Left ventricle myocardium inferior (tissue), 1 donor: ENCODE measurements at regions not wholly inside any gene's neighbourhood (a gene's known extent, or its start where the extent isn't known, plus 50 kb on each side); places are given as distances from the start of the nearest gene placed in this dataset.

ENCODE experiments used
- DNase-seq: peaks from one replicate; pipeline ENCODE4 v3.0.0-alpha.2; 2020
- H3K27ac ChIP-seq: fragments of 200-600 bp; replicated peaks from 2 replicates; pipeline ENCODE4 v1.8.0; 2021
- H3K27me3 ChIP-seq: fragments of 200-600 bp; 2 replicates; pipeline ENCODE4 v1.8.0; 2021; ENCODE audit warnings: low read depth
- H3K36me3 ChIP-seq: fragments of 200-600 bp; 2 replicates; pipeline ENCODE4 v1.8.0; 2021
- H3K4me1 ChIP-seq: fragments of 200-600 bp; 2 replicates; pipeline ENCODE4 v1.8.0; 2021
- H3K4me3 ChIP-seq: fragments of 200-600 bp; 2 replicates; pipeline ENCODE4 v1.8.0; 2021; ENCODE audit warnings: mild to moderate bottlenecking, moderate library complexity
- H3K9me3 ChIP-seq: fragments of 200-600 bp; replicated peaks from 2 replicates; pipeline ENCODE4 v1.8.0; 2021
- CTCF ChIP-seq: fragments of 200-600 bp; IDR thresholded peaks from 2 replicates; pipeline ENCODE4 v1.8.0; 2021; ENCODE audit warnings: antibody characterized with exemption, mild to moderate bottlenecking, borderline replicate concordance
- intact Hi-C: fragments of 100-400 bp; cut with micrococcal nuclease; formaldehyde crosslinking; loops from one replicate; pipeline ENCODE4 v1.11.0; 2022
- donor health status: DM: no; HTN: yes; CAD: no; lungs with severe emphysema.

DNA sequence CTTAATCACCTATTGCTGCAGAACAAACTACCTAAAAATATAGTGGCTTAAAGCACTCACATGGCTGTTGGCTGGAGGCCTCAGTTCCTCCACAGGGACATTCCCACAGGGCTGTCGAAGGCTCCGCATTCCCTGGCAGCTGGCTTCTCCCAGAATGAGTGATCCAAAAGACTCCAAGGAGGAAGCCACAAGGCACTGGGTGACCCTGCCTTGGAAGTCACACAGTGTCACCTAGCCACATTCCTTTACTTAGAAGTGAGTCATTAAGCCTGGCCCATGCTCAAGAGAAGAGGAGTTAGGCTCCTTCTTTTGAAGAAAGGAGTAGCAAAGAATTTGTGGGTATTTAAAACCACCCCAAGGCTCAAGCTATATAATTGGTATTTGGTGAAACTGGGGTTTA, 63.9 kb upstream of the MAP1LC3B2 start:
- H3K36me3 ChIP-seq = no peaks in the 10 kb centered on the region
- intact Hi-C loops = no loop called here
- H3K4me1 ChIP-seq = no peaks in the 10 kb centered on the region
- peaks cover 4% of the 10 kb centered on the region for H3K9me3 ChIP-seq
- TF ChIP-seq CTCF = no peak
- no peak overlapping the region for H3K4me3 ChIP-seq
- H3K27me3 ChIP-seq = peaks cover 2% of the 10 kb centered on the region
- no peak for DNase-seq
- H3K27ac ChIP-seq = no peak overlapping the region

- no peaks in the 10 kb centered on the region for H3K4me1 ChIP-seq
- no peak overlapping the region for H3K27ac ChIP-seq
- H3K4me3 ChIP-seq = no peak overlapping the region
- peaks cover 19% of the 10 kb centered on the region for H3K27me3 ChIP-seq
- intact Hi-C loops = no loop called here
- H3K36me3 ChIP-seq = no peaks in the 10 kb centered on the region
- no peak for TF ChIP-seq CTCF
- H3K9me3 ChIP-seq = peaks cover 4% of the 10 kb centered on the region
- DNase-seq = no peak
Observed at GRCh38 chr12:116497051-116497591, 62.1 kb upstream of the MAP1LC3B2 start.

DNA sequence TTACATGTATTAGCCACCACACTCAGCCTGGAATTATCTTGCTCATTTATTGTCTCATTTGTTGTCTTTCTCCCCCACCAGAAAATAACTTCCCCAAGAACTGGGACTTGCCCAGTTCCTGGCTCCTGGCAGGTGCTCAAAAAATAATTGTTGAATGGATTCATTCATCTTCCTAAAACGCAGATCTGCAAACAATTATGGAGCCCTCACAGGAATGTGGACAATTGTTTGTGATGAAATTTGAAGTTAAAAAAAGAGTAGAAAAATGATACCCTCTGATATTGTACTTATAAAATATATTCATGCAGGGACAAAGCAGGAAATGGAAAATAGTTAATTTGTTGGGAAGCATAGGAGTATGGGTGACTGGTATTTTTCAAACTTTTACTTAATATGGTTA, 60.7 kb upstream of the MAP1LC3B2 start:
- Histone ChIP-seq H3K27ac (no peak overlapping the region), H3K4me3 (no peak overlapping the region), H3K9me3 (peaks cover 4% of the 10 kb centered on the region), H3K27me3 (peaks cover 21% of the 10 kb centered on the region), H3K4me1 (no peaks in the 10 kb centered on the region), H3K36me3 (no peaks in the 10 kb centered on the region)
- TF ChIP-seq CTCF = no peak
- DNase-seq = no peak
- intact Hi-C loops = no loop called here

- no peaks in the 10 kb centered on the region for H3K9me3 ChIP-seq
Observed at GRCh38 chr12:116502141-116502725, 56.9 kb upstream of the MAP1LC3B2 start.

DNA sequence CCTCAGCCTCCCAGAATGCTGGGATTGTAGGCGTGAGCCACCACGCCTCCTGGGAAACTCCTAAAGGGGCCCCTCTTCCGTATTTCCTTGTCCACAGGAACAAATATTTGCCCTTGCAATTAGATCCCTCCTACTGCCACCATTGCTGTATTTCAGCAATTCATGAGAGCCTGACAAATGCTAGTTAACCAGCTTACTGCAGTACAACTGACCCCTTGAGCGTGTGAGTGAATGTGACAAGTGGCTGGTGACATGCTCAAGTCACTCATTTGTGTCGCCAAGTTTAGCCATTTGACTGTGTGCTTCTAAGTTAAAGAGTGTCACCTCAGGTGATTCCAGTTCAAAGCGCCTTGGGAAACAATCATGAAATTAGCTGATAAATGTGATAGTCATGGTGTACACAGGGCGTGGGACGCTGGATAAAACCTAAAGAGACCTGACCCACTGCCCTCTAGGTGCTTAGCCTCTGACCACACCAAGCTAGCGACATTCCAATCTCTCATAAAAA, 56.1 kb upstream of the MAP1LC3B2 start:
- no peak for TF ChIP-seq CTCF
- H3K27ac ChIP-seq = no peak overlapping the region
- no peaks in the 10 kb centered on the region for H3K9me3 ChIP-seq
- H3K4me1 ChIP-seq = peaks cover 5% of the 10 kb centered on the region
- H3K27me3 ChIP-seq = peaks cover 62% of the 10 kb centered on the region
- H3K4me3 ChIP-seq = no peak overlapping the region
- DNase-seq = no peak
- no peaks in the 10 kb centered on the region for H3K36me3 ChIP-seq
- intact Hi-C loops = no loop called here

More at GRCh38 chr12:116502141-116502725, 56.9 kb upstream of the MAP1LC3B2 start:
- no peak for DNase-seq
- no peak for TF ChIP-seq CTCF
- Histone ChIP-seq H3K4me3 (no peak overlapping the region), H3K4me1 (no peaks in the 10 kb centered on the region), H3K36me3 (no peaks in the 10 kb centered on the region), H3K27ac (no peak overlapping the region), H3K27me3 (peaks cover 54% of the 10 kb centered on the region)
- intact Hi-C loops = no loop called here
